ENCODE measurements at regions not wholly inside any gene's neighbourhood (a gene's known extent, or its start where the extent isn't known, plus 50 kb on each side); places are given as distances from the start of the nearest gene placed in this dataset.

DNA sequence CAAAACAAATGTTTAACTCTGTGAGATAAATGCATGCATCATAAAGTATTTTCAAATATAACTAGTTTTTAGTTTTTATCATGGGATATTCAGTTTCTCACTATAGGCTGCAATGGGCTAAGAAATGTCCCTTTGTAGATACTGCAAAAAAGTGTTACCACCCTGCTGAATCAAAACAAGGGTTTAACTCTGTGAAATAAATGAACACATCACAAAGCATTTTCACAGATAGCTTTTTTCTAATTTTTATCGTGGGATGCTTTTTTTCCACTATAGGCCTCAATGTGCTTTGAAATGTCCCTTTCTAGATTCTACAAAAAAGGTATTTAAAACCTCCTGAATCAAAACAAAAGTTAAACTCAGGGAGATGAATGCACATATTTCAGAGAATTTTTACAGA is 541.1 kb downstream of the KCNJ18 start:
- TF ChIP-seq, protein P1, sequence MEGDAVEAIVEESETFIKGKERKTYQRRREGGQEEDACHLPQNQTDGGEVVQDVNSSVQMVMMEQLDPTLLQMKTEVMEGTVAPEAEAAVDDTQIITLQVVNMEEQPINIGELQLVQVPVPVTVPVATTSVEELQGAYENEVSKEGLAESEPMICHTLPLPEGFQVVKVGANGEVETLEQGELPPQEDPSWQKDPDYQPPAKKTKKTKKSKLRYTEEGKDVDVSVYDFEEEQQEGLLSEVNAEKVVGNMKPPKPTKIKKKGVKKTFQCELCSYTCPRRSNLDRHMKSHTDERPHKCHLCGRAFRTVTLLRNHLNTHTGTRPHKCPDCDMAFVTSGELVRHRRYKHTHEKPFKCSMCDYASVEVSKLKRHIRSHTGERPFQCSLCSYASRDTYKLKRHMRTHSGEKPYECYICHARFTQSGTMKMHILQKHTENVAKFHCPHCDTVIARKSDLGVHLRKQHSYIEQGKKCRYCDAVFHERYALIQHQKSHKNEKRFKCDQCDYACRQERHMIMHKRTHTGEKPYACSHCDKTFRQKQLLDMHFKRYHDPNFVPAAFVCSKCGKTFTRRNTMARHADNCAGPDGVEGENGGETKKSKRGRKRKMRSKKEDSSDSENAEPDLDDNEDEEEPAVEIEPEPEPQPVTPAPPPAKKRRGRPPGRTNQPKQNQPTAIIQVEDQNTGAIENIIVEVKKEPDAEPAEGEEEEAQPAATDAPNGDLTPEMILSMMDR (IDR thresholded peaks at IDR 0.05), result no peak
- no peak for TF ChIP-seq POLR2A (IDR thresholded peaks at IDR 0.05)

All from vagina (tissue), 2 donors.